ENCODE measurements at regions not wholly inside any gene's neighbourhood (a gene's known extent, or its start where the extent isn't known, plus 50 kb on each side); places are given as distances from the start of the nearest gene placed in this dataset.

DNA sequence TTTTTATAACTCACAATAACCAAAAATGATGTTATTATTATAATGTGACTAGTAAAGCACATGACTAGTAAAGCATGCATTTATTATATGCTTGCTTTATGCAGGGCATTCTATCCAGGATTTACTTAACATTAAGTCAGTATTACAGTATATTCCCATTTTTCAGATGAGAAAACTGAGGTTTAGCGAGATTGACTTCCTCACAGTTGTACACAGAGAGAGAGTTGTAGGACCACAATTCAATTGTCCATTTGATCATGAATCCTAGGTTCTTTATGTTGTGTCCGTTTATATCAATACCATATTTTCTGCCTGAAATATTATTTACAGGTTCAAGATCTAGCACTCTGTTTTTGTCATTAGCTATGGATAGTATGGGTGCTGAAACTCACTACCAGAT lies 301.5 kb downstream of the PRL start:
- TF ChIP-seq, protein P1, sequence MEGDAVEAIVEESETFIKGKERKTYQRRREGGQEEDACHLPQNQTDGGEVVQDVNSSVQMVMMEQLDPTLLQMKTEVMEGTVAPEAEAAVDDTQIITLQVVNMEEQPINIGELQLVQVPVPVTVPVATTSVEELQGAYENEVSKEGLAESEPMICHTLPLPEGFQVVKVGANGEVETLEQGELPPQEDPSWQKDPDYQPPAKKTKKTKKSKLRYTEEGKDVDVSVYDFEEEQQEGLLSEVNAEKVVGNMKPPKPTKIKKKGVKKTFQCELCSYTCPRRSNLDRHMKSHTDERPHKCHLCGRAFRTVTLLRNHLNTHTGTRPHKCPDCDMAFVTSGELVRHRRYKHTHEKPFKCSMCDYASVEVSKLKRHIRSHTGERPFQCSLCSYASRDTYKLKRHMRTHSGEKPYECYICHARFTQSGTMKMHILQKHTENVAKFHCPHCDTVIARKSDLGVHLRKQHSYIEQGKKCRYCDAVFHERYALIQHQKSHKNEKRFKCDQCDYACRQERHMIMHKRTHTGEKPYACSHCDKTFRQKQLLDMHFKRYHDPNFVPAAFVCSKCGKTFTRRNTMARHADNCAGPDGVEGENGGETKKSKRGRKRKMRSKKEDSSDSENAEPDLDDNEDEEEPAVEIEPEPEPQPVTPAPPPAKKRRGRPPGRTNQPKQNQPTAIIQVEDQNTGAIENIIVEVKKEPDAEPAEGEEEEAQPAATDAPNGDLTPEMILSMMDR (IDR thresholded peaks at IDR 0.05; ENCODE audit: control extremely low read depth, extremely low read depth, low read depth, missing control alignments) = no peak
- DNase-seq (ENCODE audit: extremely low spot score) = no peak
- ChIA-PET POLR2A (no interaction called here), CTCF (interaction anchor here (1.6 to 2.1 kb wide), 2 partner anchors 12 to 14 kb away, joined by 5 to 6 read pairs; no protein-coding TSS in a partner anchor)

DNA sequence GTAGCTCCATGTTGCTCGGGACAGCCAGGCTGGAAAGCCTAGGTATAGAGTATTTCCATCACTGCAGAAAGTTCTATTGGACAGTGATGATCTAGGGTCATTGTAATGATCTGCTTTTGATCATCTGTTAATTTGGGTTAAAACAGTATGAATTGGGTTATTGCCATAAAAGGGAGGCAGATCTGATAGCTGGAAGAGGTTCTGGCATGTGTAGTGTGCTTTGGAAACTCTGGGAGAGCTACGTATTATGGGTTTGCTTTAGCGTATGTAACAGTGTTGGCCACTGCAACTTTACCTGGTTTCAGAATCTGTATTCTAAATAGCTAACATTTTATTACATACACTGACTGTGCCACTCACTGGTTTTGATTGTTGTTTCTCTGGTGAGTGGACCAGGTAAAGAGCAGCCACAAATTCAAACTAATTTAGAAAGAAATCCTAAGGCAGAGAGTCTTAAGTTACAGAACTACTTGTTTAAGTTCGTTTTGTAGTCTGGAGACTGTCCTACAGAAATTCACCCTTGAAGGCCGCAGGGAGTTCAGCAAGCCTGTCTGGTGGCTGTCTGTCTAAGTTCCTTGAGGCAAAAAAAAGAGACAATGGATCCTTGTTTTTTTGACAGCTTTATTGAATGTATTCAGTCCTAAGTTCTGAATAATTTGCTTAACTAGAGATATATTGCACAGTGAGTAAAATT lies 300.3 kb downstream of the PRL start:
- TF ChIP-seq, protein P1 (IDR thresholded peaks at IDR 0.05; ENCODE audit: control extremely low read depth, extremely low read depth, low read depth, missing control alignments) = no peak
- ChIA-PET POLR2A (no interaction called here), CTCF (interaction anchor here (1.6 to 2.1 kb wide), 3 partner anchors 11 to 29 kb away, joined by 5 to 7 read pairs (median 6); no protein-coding TSS in a partner anchor)
- DNase-seq (ENCODE audit: extremely low spot score) = no peak

DNA sequence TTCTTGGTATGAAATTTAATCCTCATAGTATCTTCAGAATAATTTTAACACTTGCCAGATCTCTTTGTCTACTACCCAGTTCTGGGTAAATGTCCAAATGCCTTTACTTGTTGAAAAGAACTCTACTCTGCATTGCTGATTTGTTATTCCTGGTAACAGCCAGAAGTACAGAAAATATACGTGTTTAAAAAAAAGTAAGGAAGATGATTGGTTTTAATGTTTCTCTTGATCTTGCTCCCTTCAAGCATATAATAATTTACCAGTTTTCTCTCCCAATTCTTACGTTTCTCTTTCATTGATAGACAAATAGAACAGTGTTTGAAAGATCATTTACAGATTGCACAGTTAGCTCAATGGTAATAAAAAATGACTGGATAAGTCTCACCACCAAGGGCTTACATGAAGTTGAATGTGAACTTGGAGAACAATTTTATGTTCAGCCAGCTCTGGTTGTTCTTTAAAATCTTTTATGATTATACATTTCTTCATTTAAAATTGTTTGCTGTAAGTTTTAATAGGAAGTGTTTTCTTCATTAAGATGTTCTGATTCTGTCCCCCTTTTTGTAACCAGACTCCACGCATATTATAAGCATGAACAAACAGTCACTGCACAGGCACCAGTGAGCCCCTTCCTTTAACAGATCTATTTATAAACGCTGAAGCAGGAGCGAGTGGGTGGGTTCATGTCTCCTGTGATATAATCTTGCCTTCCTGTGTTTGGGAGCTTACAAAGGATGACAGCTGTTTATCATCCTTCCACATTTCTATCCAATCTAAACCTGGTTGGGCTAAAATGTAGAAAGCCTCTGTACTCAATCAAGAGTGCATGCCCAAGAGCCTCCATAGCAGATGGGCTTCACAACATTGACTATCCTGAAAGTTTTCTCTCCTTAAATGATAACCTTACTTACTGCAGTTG lies 299.5 kb downstream of the PRL start:
- DNase-seq (ENCODE audit: extremely low spot score) = no peak
- ChIA-PET CTCF (interaction anchor here (1.6 to 2.1 kb wide), 3 partner anchors 10 to 30 kb away, joined by 5 to 7 read pairs (median 6); no protein-coding TSS in a partner anchor), POLR2A (no interaction called here)
- TF ChIP-seq, protein P1 (IDR thresholded peaks at IDR 0.05; ENCODE audit: control extremely low read depth, extremely low read depth, low read depth, missing control alignments) = no peak

DNA sequence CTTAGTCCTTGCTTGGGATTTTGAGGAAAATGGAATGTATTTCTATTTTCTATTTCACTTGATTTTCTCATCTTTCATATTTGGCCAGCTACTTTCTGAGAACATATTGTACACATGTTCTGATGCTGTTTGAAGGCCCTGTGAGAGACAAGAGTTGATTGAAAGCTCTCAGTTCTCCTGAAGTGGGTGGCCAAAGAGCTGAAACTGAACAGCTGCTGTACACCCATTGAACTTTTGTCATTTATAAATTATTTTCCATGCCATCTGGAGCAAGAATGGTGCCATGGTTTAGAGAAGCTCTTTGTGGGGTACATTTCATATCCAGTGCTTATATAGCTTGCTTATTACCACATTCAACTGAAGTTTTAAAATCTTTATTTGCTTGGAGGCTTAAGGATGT lies 298.3 kb downstream of the PRL start:
- POLR2A ChIA-PET = no interaction called here
- TF ChIP-seq, protein P1 (IDR thresholded peaks at IDR 0.05; ENCODE audit: control extremely low read depth, extremely low read depth, low read depth, missing control alignments) = no peak
- DNase-seq (ENCODE audit: extremely low spot score) = no peak
- CTCF ChIA-PET = interaction anchor here (0.7 to 2.1 kb wide), 3 partner anchors 11 to 31 kb away, joined by 4 to 7 read pairs (median 5); no protein-coding TSS in a partner anchor

DNA sequence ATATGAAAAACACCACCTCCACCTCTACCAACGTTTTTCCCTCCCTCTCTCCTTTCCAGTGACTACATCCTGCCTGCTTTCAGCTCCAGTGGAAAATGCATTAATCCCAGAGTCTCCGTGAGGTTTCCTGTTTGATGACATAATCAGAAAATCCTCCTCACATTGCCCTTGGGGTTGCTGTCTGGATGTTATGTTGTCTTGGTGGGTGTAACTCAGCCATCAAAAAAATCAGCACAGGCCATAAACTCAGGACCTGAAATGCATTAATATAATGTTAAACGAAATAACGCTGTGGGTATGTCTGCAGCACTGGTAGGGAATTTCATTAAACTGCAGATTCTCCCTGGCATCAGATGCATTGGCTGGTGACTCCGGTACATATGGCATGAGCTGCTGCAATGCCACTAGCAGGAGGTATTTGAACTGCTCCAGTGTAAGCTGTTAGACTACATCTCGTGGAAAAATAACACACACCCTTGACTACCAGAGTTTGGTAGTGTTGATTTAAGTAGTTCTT lies 297.8 kb downstream of the PRL start:
- CTCF ChIA-PET = interaction anchor here (0.7 to 2.1 kb wide), 5 partner anchors 11 to 47 kb away, joined by 4 to 7 read pairs (median 5); no protein-coding TSS in a partner anchor
- no peak for DNase-seq (ENCODE audit: extremely low spot score)

More for the DNA sequence above, 297.8 kb downstream of the PRL start:
- POLR2A ChIA-PET = no interaction called here
- TF ChIP-seq, protein P1 (IDR thresholded peaks at IDR 0.05; ENCODE audit: control extremely low read depth, extremely low read depth, low read depth, missing control alignments) = no peak
